Peyer's patch (tissue), 4 donors: ENCODE measurements at regions not wholly inside any gene's neighbourhood (a gene's known extent, or its start where the extent isn't known, plus 50 kb on each side); places are given as distances from the start of the nearest gene placed in this dataset.

ENCODE experiments used
- DNase-seq, 3 donors: peaks; one replicate each; pipeline ENCODE4 v3.0.0-alpha.2; 2017 to 2019
- H3K27ac ChIP-seq, 4 donors: fragments of 200-600 bp; sonication (generic); one replicate each; pipeline ENCODE4 v1.5.1; 2016 to 2019
- H3K27me3 ChIP-seq, 2 donors: fragments of 200-600 bp; sonication (generic); one replicate each; pipeline ENCODE4 v1.5.1; 2019
- H3K36me3 ChIP-seq, 3 donors: fragments of 200-600 bp; sonication (generic); one replicate each; pipeline ENCODE4 v1.5.1; 2016 to 2019
- H3K4me1 ChIP-seq, 4 donors: fragments of 200-600 bp; sonication (generic); one replicate each; pipeline ENCODE4 v1.5.1; 2016 to 2019
- H3K4me3 ChIP-seq, 4 donors: fragments of 200-600 bp; sonication (generic); 1 replicate in 3 of 4; 2 replicates in 1 of 4; pipeline ENCODE4 v1.5.1; 2016 to 2019; ENCODE audit warnings: mild to moderate bottlenecking in 1 of 4
- H3K9me3 ChIP-seq, 4 donors: fragments of 200-600 bp; sonication (generic); one replicate each; pipeline ENCODE4 v1.5.1; 2016 to 2019; ENCODE audit warnings: mild to moderate bottlenecking in 1 of 4
- POLR2A ChIP-seq, 2 donors: fragments of 450-650 bp; IDR thresholded peaks; one replicate each; pipeline ENCODE4 v1.5.1; 2017; ENCODE audit warnings: antibody characterized with exemption in 2 of 2, mild to moderate bottlenecking in 2 of 2, moderate library complexity in 2 of 2
- TF ChIP-seq, protein P1 (sequence below), 6 experiments: fragments of 450-650 bp in 4 of 6; fragments of 200-600 bp in 2 of 6; sonication (generic) in 1 of 6; IDR thresholded peaks; one replicate each; pipeline ENCODE4 v1.5.1; 2017 to 2019; ENCODE audit warnings: antibody characterized with exemption in 6 of 6, mild to moderate bottlenecking in 3 of 6, moderate library complexity in 1 of 6

DNA sequence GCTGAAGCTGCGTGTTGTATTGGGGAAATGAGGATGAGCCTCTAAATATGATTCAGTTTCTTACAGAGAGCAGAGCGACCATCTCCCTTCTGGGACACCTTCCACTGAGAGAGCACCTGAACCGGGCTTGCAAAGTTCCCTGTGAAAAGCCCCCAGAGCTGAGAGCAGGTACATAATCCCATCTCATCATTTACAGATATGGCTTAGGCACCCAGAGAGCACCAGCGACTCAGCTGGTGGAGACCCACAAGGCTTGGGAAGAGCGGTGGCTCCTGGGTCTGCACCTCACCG is 324.3 kb upstream of the IRX4 start:
- Histone ChIP-seq H3K4me1 (no peaks in the 10 kb centered on the region), H3K36me3 (no peaks in the 10 kb centered on the region), H3K9me3 (no peaks in the 10 kb centered on the region), H3K4me3 (no peak overlapping the region), H3K27me3 (no peaks in the 10 kb centered on the region), H3K27ac (no peak overlapping the region)
- TF ChIP-seq, protein P1, sequence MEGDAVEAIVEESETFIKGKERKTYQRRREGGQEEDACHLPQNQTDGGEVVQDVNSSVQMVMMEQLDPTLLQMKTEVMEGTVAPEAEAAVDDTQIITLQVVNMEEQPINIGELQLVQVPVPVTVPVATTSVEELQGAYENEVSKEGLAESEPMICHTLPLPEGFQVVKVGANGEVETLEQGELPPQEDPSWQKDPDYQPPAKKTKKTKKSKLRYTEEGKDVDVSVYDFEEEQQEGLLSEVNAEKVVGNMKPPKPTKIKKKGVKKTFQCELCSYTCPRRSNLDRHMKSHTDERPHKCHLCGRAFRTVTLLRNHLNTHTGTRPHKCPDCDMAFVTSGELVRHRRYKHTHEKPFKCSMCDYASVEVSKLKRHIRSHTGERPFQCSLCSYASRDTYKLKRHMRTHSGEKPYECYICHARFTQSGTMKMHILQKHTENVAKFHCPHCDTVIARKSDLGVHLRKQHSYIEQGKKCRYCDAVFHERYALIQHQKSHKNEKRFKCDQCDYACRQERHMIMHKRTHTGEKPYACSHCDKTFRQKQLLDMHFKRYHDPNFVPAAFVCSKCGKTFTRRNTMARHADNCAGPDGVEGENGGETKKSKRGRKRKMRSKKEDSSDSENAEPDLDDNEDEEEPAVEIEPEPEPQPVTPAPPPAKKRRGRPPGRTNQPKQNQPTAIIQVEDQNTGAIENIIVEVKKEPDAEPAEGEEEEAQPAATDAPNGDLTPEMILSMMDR (IDR thresholded peaks at IDR 0.05) = no peak
- TF ChIP-seq POLR2A (IDR thresholded peaks at IDR 0.05) = no peak
- DNase-seq = no peak

DNA sequence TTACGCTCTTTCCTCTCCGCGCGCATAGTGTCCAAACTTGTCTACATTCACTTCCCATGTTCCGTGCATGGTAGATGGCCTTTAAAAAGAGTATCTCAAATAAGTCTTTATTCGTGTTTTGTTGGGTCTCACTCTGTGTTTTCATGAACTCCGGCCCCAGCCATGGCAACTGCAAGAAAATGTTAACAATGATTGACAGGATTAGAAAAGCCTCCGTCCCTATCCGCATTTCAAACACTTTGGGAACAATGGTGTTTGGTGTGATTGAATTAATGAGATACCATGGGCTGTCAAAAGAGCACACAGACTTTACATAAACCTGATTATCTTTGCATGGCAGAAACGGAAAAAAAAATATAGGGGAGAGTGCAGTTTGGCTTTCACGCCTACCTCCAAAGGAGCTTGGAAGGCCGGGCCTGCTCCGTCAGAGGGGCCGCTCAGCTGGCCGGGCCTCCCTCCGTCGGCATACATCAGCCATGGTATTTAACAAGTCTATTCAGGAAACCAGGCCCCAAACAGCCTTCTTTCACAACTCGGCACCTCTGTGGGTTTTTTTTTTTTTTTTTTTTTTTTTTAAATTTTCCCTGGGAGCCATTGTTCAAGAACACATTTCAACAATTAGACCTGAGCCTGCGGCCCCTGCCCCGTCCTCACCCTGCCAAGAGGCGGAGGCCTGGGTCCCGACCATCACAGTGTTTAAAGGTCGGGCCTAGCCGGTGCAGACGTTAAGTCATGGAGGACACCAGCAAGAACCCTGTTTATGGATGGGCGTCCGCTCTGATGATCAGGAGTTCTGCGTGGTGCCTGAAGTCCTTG is 323.8 kb upstream of the IRX4 start:
- Histone ChIP-seq H3K27me3 (no peaks in the 10 kb centered on the region), H3K9me3 (no peaks in the 10 kb centered on the region), H3K4me1 (no peaks in the 10 kb centered on the region), H3K27ac (no peak overlapping the region), H3K4me3 (no peak overlapping the region), H3K36me3 (no peaks in the 10 kb centered on the region)
- DNase-seq = no peak
- no peak for TF ChIP-seq POLR2A (IDR thresholded peaks at IDR 0.05)
- TF ChIP-seq, protein P1 (IDR thresholded peaks at IDR 0.05) = no peak

DNA sequence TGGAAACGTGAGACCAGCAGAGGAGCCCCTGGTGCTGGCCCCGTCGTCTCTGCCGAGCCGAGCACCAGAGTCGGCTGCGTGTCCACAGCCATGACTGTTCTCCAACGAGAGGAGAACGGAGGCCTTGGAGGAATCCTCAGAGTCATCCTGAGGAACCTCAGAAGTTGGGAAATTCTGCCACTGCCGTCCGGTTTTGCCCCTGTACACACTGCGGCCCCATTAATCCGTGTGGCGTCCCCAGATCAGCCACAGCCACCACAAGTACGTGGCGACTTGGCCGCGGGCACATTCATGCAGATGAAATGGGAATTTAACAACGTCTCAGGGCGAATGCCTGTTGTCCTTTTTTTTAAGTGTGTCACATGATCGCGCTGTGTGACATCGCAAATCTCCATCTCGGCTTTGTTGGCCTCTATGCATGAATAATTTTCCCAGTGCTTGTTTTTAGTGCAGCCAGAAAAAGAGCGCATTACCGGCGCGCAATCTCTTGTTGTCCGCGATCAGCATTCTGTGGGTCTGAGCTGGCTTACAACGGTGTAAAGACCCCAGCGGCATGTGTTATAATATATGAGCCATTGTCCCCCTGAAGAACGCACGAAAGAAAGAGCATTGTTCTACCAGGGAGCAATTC is 323.0 kb upstream of the IRX4 start:
- Histone ChIP-seq H3K4me3 (no peak overlapping the region), H3K4me1 (no peaks in the 10 kb centered on the region), H3K9me3 (no peaks in the 10 kb centered on the region), H3K27me3 (no peaks in the 10 kb centered on the region), H3K36me3 (no peaks in the 10 kb centered on the region), H3K27ac (no peak overlapping the region)
- TF ChIP-seq, protein P1 (IDR thresholded peaks at IDR 0.05) = no peak
- TF ChIP-seq POLR2A (IDR thresholded peaks at IDR 0.05) = no peak
- DNase-seq = no peak

GRCh38 chr5:2205185-2205585 is 322.5 kb upstream of the IRX4 start:
- Histone ChIP-seq H3K27ac (no peak overlapping the region), H3K9me3 (no peaks in the 10 kb centered on the region), H3K4me3 (no peak overlapping the region), H3K27me3 (no peaks in the 10 kb centered on the region), H3K4me1 (no peaks in the 10 kb centered on the region), H3K36me3 (no peaks in the 10 kb centered on the region)
- DNase-seq = no peak
- TF ChIP-seq, protein P1 (IDR thresholded peaks at IDR 0.05) = no peak
- no peak for TF ChIP-seq POLR2A (IDR thresholded peaks at IDR 0.05)

DNA sequence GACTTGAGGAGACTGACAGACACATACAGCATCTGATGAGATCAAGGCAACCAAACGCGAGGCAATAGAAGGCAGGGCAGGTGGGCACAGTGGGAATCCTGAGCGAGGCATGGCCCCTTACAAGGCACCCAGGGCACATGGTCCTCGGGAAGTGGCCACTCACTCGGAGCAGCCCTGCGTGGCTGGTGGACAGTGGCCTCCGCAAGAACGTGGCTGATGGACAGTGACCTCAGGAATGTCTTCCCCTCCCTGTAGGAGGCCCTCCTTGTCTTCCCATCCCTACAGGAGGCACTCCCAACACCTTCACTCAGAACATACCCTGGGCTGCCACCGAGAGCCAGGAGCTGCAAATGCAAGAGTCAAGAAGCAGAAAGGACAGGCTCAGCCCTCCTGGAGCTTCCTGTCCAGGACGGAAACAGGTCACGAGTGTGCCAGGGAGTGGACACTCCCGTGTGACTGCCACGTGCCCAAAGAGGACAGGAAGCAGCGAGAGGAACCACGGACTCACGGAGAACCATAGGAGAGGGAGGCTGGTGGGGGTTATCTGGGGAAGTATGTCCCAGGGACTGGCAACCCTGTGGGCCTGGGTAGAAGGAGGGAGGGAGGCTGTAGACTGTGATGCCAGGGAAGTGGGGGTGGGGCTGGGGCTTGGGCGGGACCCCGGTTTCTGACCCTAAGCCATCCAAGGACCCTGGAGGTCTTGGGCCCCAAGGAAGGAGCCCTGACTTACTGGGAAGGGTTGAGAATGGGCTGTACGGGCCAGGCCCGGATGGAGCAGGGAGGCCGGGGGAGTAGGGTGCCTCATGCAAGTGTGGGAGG is 321.9 kb upstream of the IRX4 start:
- Histone ChIP-seq H3K27me3 (no peaks in the 10 kb centered on the region), H3K4me3 (no peak overlapping the region), H3K9me3 (no peaks in the 10 kb centered on the region), H3K27ac (no peak overlapping the region), H3K36me3 (no peaks in the 10 kb centered on the region), H3K4me1 (no peaks in the 10 kb centered on the region)
- TF ChIP-seq POLR2A (IDR thresholded peaks at IDR 0.05) = no peak
- TF ChIP-seq, protein P1 (IDR thresholded peaks at IDR 0.05) = no peak
- DNase-seq = no peak
